Hematopoietic multipotent progenitor cell treated with erythropoietin and hydrocortisone succinate and interleukin-3 and kit ligand, for 17 days (in vitro differentiated cells): ENCODE measurements at regions not wholly inside any gene's neighbourhood (a gene's known extent, or its start where the extent isn't known, plus 50 kb on each side); places are given as distances from the start of the nearest gene placed in this dataset.

ENCODE experiments used
- DNase-seq: peaks from one replicate; pipeline ENCODE4 v3.0.0-alpha.2; 2015; ENCODE audit warnings: low spot score

DNA sequence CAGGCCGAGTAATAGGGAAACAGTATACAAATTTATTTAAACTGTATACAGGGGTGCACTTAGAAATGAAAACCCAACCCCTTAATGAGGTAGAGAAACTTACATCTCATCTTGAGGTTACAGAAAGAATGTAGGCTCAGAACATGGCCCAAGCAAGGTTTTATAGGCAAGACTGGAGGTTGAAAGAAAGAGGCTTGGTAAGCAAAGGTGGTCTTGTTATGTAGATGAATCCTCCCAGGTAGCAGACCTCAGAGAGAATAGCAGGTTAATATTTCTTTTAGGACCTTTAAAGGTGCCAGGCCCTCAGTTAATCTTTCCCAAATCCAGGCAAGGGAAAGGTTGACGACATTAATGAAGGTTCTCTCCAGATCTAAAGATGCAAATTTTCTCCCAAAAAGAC, 1466.8 kb upstream of the PRR20A start:
- no peak for DNase-seq

DNA sequence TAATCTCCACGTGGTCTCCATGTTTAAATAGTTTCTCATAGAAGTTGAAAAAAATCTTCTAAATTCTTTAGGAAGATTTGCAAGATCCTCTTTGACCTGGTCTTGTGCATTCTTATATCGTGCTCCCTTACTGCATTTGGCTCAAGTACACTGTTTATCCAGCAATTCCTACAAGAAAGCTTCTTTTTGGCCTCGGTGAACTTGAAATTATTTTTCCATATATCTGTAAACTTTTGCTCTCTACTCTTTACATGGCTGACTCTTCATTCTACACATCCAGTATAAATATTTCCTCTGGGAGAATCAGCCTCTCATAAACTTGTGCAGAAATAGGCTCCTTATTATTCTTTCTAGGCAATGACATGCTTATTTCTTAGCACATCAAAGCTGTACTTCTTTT, 1457.9 kb upstream of the PRR20A start:
- no peak for DNase-seq

DNA sequence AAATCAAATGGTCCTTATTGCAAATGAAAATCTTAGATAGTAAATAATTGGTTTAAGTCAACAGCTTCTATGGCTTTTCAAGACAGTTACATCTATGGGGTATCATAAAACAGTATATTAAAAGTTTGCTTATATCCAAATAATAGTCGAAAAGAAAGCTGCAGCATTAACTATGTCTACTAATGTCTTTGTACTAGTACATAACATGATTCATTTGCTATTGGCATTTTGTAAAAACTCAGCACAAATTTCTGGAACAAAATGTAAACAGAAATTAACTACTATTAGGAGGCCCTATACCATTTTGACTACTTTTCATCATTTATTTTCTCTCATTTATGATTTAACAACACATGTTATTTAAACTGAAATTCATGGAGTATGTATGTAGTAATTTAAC, 1435.2 kb upstream of the PRR20A start:
- DNase-seq, result no peak

DNA sequence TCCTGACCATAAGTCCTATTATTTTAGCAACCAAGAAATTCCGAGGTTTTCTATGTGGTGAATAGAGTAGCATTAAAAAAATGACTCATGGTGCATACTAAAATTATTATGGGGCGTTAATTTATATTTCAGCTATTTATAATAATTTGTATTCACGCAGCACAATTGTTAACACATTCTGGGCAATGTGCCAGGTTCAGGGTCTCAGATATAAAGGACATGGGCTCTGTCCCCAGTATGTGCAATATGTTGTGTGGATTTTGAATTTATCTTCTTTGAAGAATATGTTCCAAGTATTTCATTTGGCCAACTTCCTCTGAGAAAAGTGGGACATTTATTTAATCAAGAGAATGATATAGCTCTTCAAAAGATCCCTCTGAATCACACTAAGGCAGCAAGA, 1434.7 kb upstream of the PRR20A start:
- no peak for DNase-seq

DNA sequence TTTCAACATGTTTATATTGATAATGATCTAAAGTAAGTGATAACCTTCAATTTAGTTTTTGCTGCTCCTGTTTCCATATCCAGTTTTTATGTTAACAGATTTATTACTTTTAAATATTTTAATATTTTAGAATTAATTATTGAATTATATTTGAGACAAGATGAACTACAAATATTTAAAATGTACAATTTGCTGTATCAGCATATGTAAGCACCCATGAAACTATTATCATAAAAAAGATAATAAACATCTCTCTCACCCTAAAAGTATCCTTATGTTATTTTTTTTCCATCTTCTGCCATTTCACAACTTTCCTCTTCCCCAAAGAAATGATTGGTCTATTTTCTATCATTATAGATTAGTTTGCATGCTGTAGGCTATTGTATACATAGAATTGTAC, 1426.6 kb upstream of the PRR20A start:
- DNase-seq, result no peak

- no peak for DNase-seq
These were observed 1413.0 kb upstream of the PRR20A start for GRCh38 chr13:55727683-55728082.

GRCh38 chr13:55728247-55728646, 1412.5 kb upstream of the PRR20A start:
- no peak for DNase-seq

- DNase-seq, result no peak
These were observed 1394.9 kb upstream of the PRR20A start for GRCh38 chr13:55745828-55746227.

GRCh38 chr13:55761986-55762385, 1378.7 kb upstream of the PRR20A start:
- no peak for DNase-seq

GRCh38 chr13:55777612-55778011, 1363.1 kb upstream of the PRR20A start:
- no peak for DNase-seq

GRCh38 chr13:55783841-55784240, 1356.9 kb upstream of the PRR20A start:
- no peak for DNase-seq

DNA sequence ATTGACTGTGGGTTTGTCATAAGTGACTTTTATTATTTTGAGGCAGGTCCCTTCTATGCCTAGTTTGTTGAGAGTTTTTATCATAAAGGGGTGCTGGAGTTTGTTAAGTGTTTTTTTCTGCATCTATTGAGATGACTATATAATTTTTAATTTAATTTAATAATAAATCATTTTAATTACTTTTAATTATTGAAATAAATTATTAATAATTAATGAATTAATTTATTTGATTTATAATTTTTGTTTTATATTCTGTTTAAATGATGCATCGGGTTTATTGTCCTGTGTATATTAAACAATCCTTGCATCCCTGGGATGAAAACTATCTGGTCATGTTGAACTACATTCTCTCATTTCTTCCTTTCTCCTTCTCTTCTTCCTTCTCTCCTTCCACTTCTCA, 1352.2 kb upstream of the PRR20A start:
- DNase-seq, result no peak

DNA sequence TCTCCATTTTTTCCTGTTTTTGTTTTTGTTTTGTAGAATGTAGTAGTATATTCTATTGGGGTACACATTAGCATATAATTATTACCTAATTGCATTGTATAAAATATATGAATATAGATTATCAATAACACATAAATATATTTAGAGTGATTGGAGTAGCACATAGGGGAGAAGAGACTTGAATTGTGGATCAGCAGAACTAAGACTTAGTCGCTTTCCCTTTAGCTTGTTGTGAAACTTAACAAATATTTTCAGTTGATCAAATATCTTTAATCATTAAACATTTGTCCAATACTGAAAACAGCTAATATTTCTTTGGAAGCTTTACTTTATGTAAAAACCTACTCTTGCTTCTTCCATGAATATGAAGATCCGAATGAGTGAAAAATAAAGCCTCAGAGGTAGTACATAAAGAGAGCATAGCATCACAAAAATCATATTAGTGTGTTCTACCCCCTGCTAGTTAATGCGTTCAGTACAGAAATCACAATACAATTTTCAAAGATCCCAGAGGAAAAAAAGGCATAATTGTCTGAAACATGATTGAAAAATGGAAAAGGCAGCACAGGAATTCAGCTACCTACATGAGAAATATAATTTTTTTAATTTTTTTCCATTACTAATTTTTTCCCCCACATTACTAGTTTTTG, 1348.0 kb upstream of the PRR20A start:
- no peak for DNase-seq

- DNase-seq, result no peak
These were observed 1325.2 kb upstream of the PRR20A start for GRCh38 chr13:55815458-55816033.

- no peak for DNase-seq
These were observed 1323.6 kb upstream of the PRR20A start for GRCh38 chr13:55816976-55817601.

DNA sequence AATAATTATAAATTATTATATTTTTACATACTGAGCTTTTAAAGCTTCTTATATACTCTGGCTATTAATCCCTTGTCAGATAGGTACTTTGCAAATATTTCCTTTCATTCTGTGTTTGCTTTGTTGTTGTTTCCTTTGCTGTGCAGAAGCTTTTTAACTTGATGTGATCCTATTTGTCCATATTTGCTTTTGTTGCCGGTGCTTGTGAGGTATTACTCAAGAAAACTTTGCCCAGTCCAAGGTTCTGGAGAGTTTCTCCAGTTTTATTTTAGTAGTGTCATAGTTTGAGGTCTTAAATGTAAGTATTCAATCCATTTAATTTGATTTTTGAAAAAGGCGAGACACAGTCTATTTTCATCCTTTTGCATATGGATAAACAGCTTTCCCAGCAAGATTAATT, 1319.9 kb upstream of the PRR20A start:
- no peak for DNase-seq

GRCh38 chr13:55869648-55870047, 1271.1 kb upstream of the PRR20A start:
- DNase-seq, result no peak

DNA sequence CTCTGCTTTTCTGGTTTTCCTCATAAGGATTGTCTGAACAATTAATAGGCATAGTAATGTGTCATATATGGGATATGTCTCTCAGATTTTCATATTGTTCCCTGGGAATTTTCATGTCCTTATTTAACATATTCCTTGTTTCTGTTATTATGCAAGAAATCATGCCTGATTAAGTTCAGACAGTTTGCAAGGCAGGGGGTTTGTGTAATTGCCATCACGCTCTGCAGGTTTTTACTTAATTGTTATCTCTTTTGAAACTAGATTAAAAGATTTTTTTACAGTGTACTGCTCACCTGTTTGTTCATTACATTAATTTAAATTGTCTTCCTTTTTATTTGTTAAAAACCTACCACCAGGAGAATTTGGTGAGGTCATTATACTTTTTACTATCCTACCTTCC, 1253.2 kb upstream of the PRR20A start:
- DNase-seq, result no peak

DNA sequence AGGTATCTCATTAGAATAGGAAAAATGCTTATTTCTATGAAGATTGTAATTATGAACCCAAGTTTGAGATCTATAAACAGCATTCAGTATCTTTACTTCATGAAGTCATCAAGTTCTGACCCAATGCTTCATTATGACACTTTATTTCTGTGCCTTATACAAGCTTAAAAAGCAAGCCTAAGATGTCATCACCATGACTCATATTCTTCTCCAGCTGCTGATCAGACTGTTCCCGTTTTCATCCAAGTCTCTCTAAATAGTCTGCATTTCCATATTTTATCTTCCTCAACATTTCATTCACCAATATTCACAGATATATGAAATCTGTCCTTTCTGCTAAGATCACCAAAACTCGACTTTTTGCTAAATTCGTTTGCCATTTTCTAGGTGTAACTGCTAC, 1247.2 kb upstream of the PRR20A start:
- no peak for DNase-seq

- DNase-seq, result no peak
These were observed 1203.5 kb upstream of the PRR20A start for GRCh38 chr13:55937180-55937579.

DNA sequence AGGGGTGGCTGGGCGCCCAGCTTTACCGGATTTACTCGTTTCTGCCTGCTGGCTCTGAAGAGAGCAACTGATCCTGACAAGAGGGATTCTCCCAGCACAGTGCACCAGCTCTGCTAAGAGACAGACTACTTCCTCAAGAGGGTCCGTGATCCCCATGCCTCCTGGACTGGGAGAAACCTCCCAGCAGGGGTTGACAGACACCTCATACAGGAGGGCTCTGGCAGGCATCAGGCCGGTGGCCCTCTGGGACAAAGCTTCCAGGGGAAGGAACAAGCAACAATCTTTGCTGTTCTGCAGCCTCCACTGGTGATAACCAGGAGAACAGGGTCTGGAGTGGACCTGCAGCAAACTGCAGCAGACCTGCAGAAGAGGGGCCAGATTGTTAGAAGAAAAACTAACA, 1192.5 kb upstream of the PRR20A start:
- no peak for DNase-seq

DNA sequence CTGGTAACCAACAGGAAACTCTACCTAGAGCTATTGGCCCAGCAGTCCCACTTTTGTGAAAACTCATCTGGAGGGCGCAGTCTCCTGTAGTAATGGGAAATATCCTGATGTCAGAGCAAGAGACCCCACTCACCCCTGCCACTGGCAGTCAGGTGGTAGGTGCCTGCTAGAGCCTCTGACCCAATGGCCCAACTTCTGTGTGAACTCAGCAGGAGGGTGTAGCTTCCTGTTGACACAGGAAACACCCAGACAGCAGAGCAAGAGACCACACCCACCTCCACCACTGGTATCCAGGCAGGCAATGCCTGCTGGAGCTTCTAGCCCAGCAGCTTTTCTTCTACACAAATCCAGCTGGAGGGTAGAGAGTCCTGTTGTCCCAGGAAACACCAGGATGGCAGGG, 1176.8 kb upstream of the PRR20A start:
- no peak for DNase-seq

DNA sequence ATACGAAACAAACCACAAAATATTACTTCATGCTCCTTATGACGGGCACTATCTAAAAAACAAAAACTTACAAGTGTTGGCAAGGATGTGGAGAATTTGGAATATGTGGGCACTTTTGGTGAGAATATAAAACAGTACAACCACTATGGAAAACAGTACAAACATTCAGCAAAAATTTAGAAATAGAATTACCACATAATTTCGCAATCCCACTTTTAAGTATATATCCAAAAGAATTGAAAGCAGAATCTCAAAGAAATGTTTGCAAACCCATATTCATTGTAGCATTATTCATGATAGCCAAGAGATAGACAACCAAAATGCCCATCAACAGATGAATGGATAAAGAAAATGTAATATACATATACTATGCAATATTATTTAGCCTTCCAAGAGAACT, 1173.7 kb upstream of the PRR20A start:
- DNase-seq, result no peak

GRCh38 chr13:55977436-55977835, 1163.3 kb upstream of the PRR20A start:
- no peak for DNase-seq
